ENCODE measurements at regions not wholly inside any gene's neighbourhood (a gene's known extent, or its start where the extent isn't known, plus 50 kb on each side); places are given as distances from the start of the nearest gene placed in this dataset.

DNA sequence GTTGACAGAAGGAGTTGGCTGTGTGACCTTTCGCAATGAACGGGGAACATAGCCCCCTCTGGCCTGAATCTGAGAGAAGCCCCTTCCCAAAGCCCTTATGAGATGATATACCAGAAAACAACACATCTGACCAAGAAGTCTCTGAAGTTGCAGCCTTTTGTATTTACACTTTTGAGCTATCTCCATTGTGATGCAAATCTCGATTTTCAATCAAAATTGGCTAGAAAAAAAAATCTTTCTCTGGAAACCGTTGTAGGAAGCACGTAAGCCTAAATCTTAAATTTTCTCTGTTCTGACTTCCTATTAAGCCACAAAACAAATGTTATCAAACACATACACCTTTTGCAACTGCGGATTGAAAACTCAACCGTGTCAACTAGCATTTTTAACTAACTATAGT, 71.4 kb upstream of the OLIG2 start:
- Histone ChIP-seq H3K4me3 (ENCODE audit: low read length) (no peak overlapping the region), H3K9me3 (ENCODE audit: control insufficient read depth in 1 of 2, insufficient read depth in 1 of 2, low read length in 2 of 2) (no peaks in the 10 kb centered on the region), H3K27ac (ENCODE audit: low read depth in 1 of 2, low read length in 2 of 2) (no peak overlapping the region), H3K36me3 (ENCODE audit: insufficient read depth, low read length) (no peaks in the 10 kb centered on the region), H3K27me3 (ENCODE audit: control insufficient read depth in 1 of 2, insufficient read depth in 2 of 2, low read length in 2 of 2) (peaks cover 19 to 20% of the 10 kb centered on the region in 2 experiments), H3K4me1 (ENCODE audit: insufficient read depth, low read length) (no peaks in the 10 kb centered on the region)
- ChIA-PET CTCF (no interaction called here), POLR2A (no interaction called here)
- no peak for DNase-seq
- Mint-ChIP-seq H3K4me3 (no peak overlapping the region), H3K9me3 (no peaks in the 10 kb centered on the region), H3K27ac (no peak overlapping the region), H3K27me3 (peaks cover 61% of the 10 kb centered on the region), H3K36me3 (ENCODE audit: low read depth) (no peaks in the 10 kb centered on the region), H3K4me1 (ENCODE audit: low read depth) (no peaks in the 10 kb centered on the region)
- ATAC-seq (ENCODE audit: poor library complexity) = no peak
- TF ChIP-seq, protein P1, sequence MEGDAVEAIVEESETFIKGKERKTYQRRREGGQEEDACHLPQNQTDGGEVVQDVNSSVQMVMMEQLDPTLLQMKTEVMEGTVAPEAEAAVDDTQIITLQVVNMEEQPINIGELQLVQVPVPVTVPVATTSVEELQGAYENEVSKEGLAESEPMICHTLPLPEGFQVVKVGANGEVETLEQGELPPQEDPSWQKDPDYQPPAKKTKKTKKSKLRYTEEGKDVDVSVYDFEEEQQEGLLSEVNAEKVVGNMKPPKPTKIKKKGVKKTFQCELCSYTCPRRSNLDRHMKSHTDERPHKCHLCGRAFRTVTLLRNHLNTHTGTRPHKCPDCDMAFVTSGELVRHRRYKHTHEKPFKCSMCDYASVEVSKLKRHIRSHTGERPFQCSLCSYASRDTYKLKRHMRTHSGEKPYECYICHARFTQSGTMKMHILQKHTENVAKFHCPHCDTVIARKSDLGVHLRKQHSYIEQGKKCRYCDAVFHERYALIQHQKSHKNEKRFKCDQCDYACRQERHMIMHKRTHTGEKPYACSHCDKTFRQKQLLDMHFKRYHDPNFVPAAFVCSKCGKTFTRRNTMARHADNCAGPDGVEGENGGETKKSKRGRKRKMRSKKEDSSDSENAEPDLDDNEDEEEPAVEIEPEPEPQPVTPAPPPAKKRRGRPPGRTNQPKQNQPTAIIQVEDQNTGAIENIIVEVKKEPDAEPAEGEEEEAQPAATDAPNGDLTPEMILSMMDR (IDR thresholded peaks at IDR 0.05) = no peak
- intact Hi-C loops (cut with DNase I, micrococcal nuclease) = no loop called here

DNA sequence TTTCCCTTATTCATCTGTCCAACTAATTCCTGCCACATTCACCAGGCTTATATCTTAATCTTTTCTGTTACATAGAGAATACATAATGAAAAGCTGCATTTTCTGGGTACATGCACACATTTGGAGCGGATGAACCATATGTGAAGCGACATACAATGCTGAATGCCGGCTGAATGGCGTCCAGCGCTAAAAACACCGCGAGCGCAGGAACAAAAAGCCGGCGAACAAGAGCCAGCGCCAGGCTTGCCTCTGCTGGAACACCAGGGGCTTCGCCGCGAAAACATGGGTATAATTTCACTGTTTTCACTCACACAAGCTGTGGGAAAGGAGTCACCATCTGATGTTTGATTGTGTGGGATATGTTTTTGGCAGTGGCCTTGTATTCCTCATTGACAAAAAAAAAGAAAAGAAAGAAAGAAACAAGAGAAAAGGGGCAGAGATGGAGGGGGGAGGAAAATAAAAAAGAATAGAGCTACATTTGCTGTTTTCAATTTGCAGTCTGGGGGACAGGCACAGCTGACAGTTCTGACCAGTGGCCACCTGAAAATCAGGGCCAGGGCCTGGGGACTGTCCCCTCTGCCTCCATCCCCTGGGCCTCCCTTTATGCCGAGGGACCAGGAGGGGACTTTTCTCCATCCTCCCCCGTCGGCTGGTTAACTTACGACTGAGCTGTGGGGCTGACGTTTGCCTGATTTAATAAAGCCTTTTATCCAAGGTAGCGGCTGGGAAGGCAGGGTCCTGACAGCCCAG, 70.2 kb upstream of the OLIG2 start:
- Mint-ChIP-seq H3K27me3 (peaks cover 72% of the 10 kb centered on the region), H3K27ac (no peak overlapping the region), H3K4me3 (no peak overlapping the region), H3K4me1 (ENCODE audit: low read depth) (no peaks in the 10 kb centered on the region), H3K36me3 (ENCODE audit: low read depth) (no peaks in the 10 kb centered on the region), H3K9me3 (no peaks in the 10 kb centered on the region)
- DNase-seq = no peak
- H3K4me3 ChIP-seq (ENCODE audit: low read length) = no peak overlapping the region
- no peaks in the 10 kb centered on the region for H3K4me1 ChIP-seq (ENCODE audit: insufficient read depth, low read length)
- ChIA-PET CTCF (no interaction called here), POLR2A (no interaction called here)
- no peaks in the 10 kb centered on the region for H3K9me3 ChIP-seq (ENCODE audit: control insufficient read depth in 1 of 2, insufficient read depth in 1 of 2, low read length in 2 of 2)
- H3K27ac ChIP-seq (ENCODE audit: low read depth in 1 of 2, low read length in 2 of 2) = no peak overlapping the region
- TF ChIP-seq, protein P1 (IDR thresholded peaks at IDR 0.05) = no peak
- no peaks in the 10 kb centered on the region for H3K36me3 ChIP-seq (ENCODE audit: insufficient read depth, low read length)
- peaks cover 19 to 27% of the 10 kb centered on the region in 2 experiments for H3K27me3 ChIP-seq (ENCODE audit: control insufficient read depth in 1 of 2, insufficient read depth in 2 of 2, low read length in 2 of 2)
- no peak for ATAC-seq (ENCODE audit: poor library complexity)
- intact Hi-C loops (cut with DNase I, micrococcal nuclease) = no loop called here

DNA sequence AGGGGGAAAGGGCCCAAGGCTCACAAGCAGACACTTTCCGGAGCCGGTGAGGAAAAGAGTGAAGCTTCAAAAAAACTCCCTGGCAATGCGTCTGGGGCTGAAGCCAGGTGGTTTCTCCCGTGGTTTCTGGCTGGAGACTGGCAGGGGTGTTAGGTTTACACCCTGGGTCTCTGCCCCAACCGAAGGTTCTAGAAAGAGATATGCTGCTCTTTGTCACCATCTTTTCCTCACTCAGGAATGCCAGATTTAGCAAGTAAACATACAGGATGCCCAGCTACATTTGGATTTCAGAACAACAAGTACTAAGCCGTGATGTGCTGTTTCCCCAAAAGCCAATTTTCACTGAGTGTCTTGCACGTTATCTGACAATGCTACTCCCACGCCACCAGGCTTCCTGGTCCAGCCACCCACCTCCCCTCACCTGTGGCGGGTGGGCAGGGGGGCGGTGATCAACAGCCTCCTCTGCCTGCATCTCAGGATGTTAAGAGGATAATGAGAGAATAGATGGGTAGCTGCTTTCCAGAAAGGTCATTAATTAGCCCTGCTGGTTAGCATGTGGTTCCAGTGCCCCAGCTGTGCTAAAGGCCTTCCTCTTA, 69.6 kb upstream of the OLIG2 start:
- Mint-ChIP-seq H3K4me3 (no peak overlapping the region), H3K27ac (no peak overlapping the region), H3K27me3 (peaks cover 79% of the 10 kb centered on the region), H3K4me1 (ENCODE audit: low read depth) (no peaks in the 10 kb centered on the region), H3K9me3 (no peaks in the 10 kb centered on the region), H3K36me3 (ENCODE audit: low read depth) (no peaks in the 10 kb centered on the region)
- H3K9me3 ChIP-seq (ENCODE audit: control insufficient read depth in 1 of 2, insufficient read depth in 1 of 2, low read length in 2 of 2) = no peaks in the 10 kb centered on the region
- TF ChIP-seq, protein P1 (IDR thresholded peaks at IDR 0.05) = no peak
- no peaks in the 10 kb centered on the region for H3K36me3 ChIP-seq (ENCODE audit: insufficient read depth, low read length)
- no peak for ATAC-seq (ENCODE audit: poor library complexity)
- ChIA-PET POLR2A (no interaction called here), CTCF (no interaction called here)
- intact Hi-C loops (cut with DNase I, micrococcal nuclease) = no loop called here
- no peaks in the 10 kb centered on the region for H3K4me1 ChIP-seq (ENCODE audit: insufficient read depth, low read length)
- no peak overlapping the region for H3K4me3 ChIP-seq (ENCODE audit: low read length)
- no peak overlapping the region for H3K27ac ChIP-seq (ENCODE audit: low read depth in 1 of 2, low read length in 2 of 2)
- peaks cover 19 to 27% of the 10 kb centered on the region in 2 experiments for H3K27me3 ChIP-seq (ENCODE audit: control insufficient read depth in 1 of 2, insufficient read depth in 2 of 2, low read length in 2 of 2)
- DNase-seq = no peak

Data from CD4-positive, alpha-beta T cell (primary cell).